ENCODE measurements at regions not wholly inside any gene's neighbourhood (a gene's known extent, or its start where the extent isn't known, plus 50 kb on each side); places are given as distances from the start of the nearest gene placed in this dataset.

DNA sequence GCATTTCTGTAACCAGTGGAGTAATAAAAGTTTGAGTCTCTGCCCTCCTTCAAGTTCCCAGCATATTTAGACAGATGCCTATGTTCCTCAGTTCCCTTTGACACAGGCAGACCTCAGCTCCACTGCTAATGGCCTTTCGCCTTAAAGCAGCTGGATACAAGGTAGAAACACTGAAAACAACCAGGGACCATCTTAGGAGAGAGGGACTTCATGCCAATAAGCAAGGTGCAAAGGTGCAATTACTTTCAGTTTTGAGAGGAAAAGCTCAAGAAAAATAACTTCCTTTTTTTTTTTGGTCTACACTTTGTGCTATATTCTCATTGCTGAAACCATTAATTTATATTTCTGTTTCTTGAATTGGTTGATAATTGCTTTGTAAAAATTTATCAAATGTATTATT lies 781.9 kb upstream of the GALNTL6 start:
- no peaks in the 10 kb centered on the region for H3K27me3 ChIP-seq (ENCODE audit: control insufficient read depth, insufficient read depth, low read length)
- H3K4me3 ChIP-seq (ENCODE audit: low read depth, low read length), result no peak overlapping the region
- ChIA-PET CTCF (no interaction called here), POLR2A (no interaction called here)
- H3K27ac ChIP-seq (ENCODE audit: low read depth, low read length), result no peak overlapping the region
- DNase-seq (ENCODE audit: low read depth, low spot score), result no peak
- no peaks in the 10 kb centered on the region; the same call in 1 of the 2 replicates for H3K9me3 ChIP-seq (ENCODE audit: control insufficient read depth, insufficient read depth, low read length)
- TF ChIP-seq, protein P1, sequence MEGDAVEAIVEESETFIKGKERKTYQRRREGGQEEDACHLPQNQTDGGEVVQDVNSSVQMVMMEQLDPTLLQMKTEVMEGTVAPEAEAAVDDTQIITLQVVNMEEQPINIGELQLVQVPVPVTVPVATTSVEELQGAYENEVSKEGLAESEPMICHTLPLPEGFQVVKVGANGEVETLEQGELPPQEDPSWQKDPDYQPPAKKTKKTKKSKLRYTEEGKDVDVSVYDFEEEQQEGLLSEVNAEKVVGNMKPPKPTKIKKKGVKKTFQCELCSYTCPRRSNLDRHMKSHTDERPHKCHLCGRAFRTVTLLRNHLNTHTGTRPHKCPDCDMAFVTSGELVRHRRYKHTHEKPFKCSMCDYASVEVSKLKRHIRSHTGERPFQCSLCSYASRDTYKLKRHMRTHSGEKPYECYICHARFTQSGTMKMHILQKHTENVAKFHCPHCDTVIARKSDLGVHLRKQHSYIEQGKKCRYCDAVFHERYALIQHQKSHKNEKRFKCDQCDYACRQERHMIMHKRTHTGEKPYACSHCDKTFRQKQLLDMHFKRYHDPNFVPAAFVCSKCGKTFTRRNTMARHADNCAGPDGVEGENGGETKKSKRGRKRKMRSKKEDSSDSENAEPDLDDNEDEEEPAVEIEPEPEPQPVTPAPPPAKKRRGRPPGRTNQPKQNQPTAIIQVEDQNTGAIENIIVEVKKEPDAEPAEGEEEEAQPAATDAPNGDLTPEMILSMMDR (IDR thresholded peaks at IDR 0.05; ENCODE audit: low read depth, low read length), result no peak

DNA sequence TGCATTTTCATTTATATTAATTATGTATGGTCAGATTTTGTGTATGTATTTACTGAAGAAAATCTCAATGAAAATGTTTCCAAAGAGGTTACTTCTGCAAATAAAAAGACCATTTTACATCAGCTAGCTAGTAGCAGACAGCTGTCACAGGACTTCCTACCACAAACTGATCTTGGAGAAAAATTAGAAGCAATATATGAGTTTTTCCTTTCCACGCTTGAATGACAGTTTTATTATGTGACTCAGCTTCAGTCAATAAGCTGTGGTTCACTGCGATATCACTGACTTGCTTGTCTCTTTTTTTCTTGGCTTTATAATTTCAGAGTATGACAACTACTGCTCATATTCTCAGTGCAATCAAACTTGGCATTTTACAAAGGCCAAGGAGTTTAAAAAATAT lies 787.4 kb upstream of the GALNTL6 start:
- DNase-seq (ENCODE audit: low read depth, low spot score), result no peak
- H3K27me3 ChIP-seq (ENCODE audit: control insufficient read depth, insufficient read depth, low read length), result no peaks in the 10 kb centered on the region
- H3K27ac ChIP-seq (ENCODE audit: low read depth, low read length), result no peak overlapping the region
- ChIA-PET CTCF (no interaction called here), POLR2A (no interaction called here)
- TF ChIP-seq, protein P1 (IDR thresholded peaks at IDR 0.05; ENCODE audit: low read depth, low read length), result no peak
- peaks cover 4% of the 10 kb centered on the region; the same call in 1 of the 2 replicates for H3K9me3 ChIP-seq (ENCODE audit: control insufficient read depth, insufficient read depth, low read length)
- no peak overlapping the region for H3K4me3 ChIP-seq (ENCODE audit: low read depth, low read length)

DNA sequence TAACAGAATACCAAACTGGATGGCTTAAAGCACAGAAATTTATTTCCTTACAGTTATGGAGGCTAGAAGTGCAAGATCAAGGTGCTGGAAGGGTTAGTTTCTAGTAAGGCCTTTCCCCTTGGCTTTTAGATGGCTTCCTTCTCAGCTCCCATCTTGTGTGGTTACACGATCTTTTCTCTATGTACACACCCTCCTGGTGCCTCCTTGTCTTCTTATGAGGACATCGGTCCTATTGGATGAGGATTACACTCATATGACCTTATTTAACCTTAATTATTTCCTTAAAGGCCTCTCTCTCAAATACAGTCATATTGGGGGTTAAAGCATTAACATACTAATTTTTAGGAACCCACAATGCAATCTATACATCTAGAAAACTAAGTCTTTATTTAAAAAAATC lies 787.9 kb upstream of the GALNTL6 start:
- POLR2A ChIA-PET, result no interaction called here
- Histone ChIP-seq H3K27me3 (ENCODE audit: control insufficient read depth, insufficient read depth, low read length) (no peaks in the 10 kb centered on the region), H3K4me3 (ENCODE audit: low read depth, low read length) (no peak overlapping the region), H3K9me3 (ENCODE audit: control insufficient read depth, insufficient read depth, low read length) (peaks cover 4% of the 10 kb centered on the region; the same call in 1 of the 2 replicates), H3K27ac (ENCODE audit: low read depth, low read length) (no peak overlapping the region)
- TF ChIP-seq, protein P1 (IDR thresholded peaks at IDR 0.05; ENCODE audit: low read depth, low read length), result no peak
- CTCF ChIA-PET, result no interaction called here
- DNase-seq (ENCODE audit: low read depth, low spot score), result no peak

DNA sequence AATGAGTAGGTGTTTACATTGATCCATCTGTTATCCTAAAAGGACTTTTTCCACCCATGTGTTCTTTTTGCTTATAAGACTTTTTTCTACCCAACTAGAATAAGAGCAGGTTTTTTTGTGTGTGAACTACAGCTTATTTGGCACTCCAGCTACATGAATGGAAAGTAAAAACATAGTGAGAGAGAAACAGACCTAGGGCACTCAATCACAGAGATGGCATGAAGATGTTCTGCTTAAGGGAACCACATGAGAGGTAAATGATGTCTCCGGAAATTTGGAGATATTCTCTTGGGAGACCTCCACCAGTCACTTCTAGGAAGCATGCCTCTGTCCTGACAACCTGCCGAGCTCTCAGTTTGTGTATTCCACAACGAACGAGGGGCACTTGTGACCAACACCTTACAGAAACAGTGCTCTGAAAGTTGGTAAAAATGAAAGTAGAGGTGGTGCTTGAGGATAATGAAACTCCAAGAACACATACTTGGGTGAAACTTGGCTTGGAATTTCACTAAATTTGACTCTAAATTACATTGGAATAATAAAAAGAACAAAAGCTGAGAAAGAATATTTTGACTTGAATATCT lies 788.4 kb upstream of the GALNTL6 start:
- POLR2A ChIA-PET, result no interaction called here
- CTCF ChIA-PET, result no interaction called here
- H3K27ac ChIP-seq (ENCODE audit: low read depth, low read length), result no peak overlapping the region
- TF ChIP-seq, protein P1 (IDR thresholded peaks at IDR 0.05; ENCODE audit: low read depth, low read length), result no peak
- no peak for DNase-seq (ENCODE audit: low read depth, low spot score)
- peaks cover 4% of the 10 kb centered on the region; the same call in 1 of the 2 replicates for H3K9me3 ChIP-seq (ENCODE audit: control insufficient read depth, insufficient read depth, low read length)
- H3K4me3 ChIP-seq (ENCODE audit: low read depth, low read length), result no peak overlapping the region
- no peaks in the 10 kb centered on the region for H3K27me3 ChIP-seq (ENCODE audit: control insufficient read depth, insufficient read depth, low read length)

DNA sequence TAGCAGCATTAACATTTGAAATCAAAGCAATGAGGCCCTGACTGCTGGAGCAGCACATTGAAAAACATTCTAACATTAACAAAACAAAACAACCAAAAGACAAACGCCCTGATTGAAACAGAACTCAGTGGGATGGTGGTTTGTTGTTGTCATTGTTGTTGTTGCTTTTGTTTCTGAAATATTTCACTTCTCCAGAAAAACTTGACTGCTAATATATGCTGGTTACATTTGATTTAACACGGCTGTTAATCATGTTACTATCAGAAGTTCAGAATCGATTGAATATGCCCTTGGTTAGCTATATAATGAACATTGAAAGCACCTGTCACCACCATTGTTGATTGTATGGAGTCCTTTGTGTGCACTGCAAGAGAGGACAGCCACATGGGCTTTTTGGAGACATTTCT lies 790.4 kb upstream of the GALNTL6 start:
- ChIA-PET CTCF (no interaction called here), POLR2A (no interaction called here)
- no peaks in the 10 kb centered on the region for H3K27me3 ChIP-seq (ENCODE audit: control insufficient read depth, insufficient read depth, low read length)
- DNase-seq (ENCODE audit: low read depth, low spot score), result no peak
- H3K9me3 ChIP-seq (ENCODE audit: control insufficient read depth, insufficient read depth, low read length), result peaks cover 4% of the 10 kb centered on the region
- TF ChIP-seq, protein P1 (IDR thresholded peaks at IDR 0.05; ENCODE audit: low read depth, low read length), result no peak
- H3K4me3 ChIP-seq (ENCODE audit: low read depth, low read length), result no peak overlapping the region
- no peak overlapping the region for H3K27ac ChIP-seq (ENCODE audit: low read depth, low read length)
